Peyer's patch (tissue), 4 donors: ENCODE measurements at regions not wholly inside any gene's neighbourhood (a gene's known extent, or its start where the extent isn't known, plus 50 kb on each side); places are given as distances from the start of the nearest gene placed in this dataset.

Source experiments
- POLR2A ChIP-seq, 2 donors: fragments of 450-650 bp; IDR thresholded peaks; one replicate each; pipeline ENCODE4 v1.5.1; 2017; ENCODE audit warnings: antibody characterized with exemption in 2 of 2, mild to moderate bottlenecking in 2 of 2, moderate library complexity in 2 of 2
- TF ChIP-seq, protein P1 (sequence below), 6 experiments: fragments of 450-650 bp in 4 of 6; fragments of 200-600 bp in 2 of 6; sonication (generic) in 1 of 6; IDR thresholded peaks; one replicate each; pipeline ENCODE4 v1.5.1; 2017 to 2019; ENCODE audit warnings: antibody characterized with exemption in 6 of 6, mild to moderate bottlenecking in 3 of 6, moderate library complexity in 1 of 6

DNA sequence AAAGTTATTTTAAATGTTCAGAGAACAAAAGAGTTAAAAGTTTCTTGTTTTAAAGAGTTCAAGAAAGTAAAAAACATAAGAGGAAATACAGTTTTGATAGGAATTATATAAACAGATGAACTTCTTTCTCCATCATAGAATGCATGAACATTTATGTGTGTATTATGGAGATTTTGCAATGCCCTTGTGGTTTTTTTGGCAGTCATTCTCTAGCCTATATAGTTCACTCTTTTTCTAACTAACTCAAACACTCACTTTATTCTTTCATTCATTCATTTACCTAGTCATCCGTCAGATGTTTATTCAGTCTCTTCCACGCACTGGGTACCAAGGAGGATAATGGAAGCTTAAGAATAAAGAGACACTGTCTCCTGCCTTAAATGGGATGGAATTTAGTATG is 195.9 kb upstream of the VLDLR start:
- TF ChIP-seq, protein P1, sequence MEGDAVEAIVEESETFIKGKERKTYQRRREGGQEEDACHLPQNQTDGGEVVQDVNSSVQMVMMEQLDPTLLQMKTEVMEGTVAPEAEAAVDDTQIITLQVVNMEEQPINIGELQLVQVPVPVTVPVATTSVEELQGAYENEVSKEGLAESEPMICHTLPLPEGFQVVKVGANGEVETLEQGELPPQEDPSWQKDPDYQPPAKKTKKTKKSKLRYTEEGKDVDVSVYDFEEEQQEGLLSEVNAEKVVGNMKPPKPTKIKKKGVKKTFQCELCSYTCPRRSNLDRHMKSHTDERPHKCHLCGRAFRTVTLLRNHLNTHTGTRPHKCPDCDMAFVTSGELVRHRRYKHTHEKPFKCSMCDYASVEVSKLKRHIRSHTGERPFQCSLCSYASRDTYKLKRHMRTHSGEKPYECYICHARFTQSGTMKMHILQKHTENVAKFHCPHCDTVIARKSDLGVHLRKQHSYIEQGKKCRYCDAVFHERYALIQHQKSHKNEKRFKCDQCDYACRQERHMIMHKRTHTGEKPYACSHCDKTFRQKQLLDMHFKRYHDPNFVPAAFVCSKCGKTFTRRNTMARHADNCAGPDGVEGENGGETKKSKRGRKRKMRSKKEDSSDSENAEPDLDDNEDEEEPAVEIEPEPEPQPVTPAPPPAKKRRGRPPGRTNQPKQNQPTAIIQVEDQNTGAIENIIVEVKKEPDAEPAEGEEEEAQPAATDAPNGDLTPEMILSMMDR (IDR thresholded peaks at IDR 0.05): no peak
- TF ChIP-seq POLR2A (IDR thresholded peaks at IDR 0.05): no peak
